ENCODE measurements at regions not wholly inside any gene's neighbourhood (a gene's known extent, or its start where the extent isn't known, plus 50 kb on each side); places are given as distances from the start of the nearest gene placed in this dataset.

DNA sequence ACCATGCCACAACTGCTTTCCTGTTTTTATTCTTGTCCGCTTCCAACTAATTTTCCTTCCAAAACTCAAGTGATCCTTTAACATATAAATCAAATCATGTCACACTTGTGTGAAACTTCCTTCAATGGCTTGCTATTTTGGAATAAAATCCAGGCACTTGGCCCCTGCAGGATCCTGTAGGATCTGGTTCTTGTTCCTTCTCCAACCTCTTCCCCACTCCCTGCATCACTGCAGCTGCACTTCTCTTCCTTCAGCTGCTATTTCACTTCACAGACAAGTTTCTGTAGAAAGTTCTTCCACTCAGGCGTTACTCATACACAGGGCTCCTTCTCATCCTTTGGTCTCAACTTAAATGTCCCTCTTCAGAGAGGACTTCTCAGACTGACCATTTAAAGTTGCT lies 239.7 kb upstream of the BTG1 start:
- TF ChIP-seq, protein P1, sequence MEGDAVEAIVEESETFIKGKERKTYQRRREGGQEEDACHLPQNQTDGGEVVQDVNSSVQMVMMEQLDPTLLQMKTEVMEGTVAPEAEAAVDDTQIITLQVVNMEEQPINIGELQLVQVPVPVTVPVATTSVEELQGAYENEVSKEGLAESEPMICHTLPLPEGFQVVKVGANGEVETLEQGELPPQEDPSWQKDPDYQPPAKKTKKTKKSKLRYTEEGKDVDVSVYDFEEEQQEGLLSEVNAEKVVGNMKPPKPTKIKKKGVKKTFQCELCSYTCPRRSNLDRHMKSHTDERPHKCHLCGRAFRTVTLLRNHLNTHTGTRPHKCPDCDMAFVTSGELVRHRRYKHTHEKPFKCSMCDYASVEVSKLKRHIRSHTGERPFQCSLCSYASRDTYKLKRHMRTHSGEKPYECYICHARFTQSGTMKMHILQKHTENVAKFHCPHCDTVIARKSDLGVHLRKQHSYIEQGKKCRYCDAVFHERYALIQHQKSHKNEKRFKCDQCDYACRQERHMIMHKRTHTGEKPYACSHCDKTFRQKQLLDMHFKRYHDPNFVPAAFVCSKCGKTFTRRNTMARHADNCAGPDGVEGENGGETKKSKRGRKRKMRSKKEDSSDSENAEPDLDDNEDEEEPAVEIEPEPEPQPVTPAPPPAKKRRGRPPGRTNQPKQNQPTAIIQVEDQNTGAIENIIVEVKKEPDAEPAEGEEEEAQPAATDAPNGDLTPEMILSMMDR (conservative IDR thresholded peaks at IDR 0.05; ENCODE audit: low read length) = no peak
- no peak for TF ChIP-seq EZH2phosphoT487 (IDR thresholded peaks at IDR 0.05; ENCODE audit: borderline replicate concordance, low read depth, low read length)

All from OCI-LY7 (cell line).